HG03354 (cell line): ENCODE measurements at regions not wholly inside any gene's neighbourhood (a gene's known extent, or its start where the extent isn't known, plus 50 kb on each side); places are given as distances from the start of the nearest gene placed in this dataset.

ENCODE experiments used
- ATAC-seq: cut with Tn5 transposase; IDR thresholded peaks from one replicate; pipeline ENCODE4 v1.9.1; 2021; ENCODE audit warnings: mild to moderate bottlenecking; ENCODE audit not compliant: unreplicated experiment, poor library complexity, severe bottlenecking

GRCh38 chr3:8224941-8225340 is 276.7 kb upstream of the LMCD1 start:
- no peak for ATAC-seq

GRCh38 chr3:8233938-8234337 is 267.7 kb upstream of the LMCD1 start:
- ATAC-seq = no peak

GRCh38 chr3:8236264-8236663 is 265.4 kb upstream of the LMCD1 start:
- no peak for ATAC-seq

GRCh38 chr3:8237893-8238292 is 263.7 kb upstream of the LMCD1 start:
- no peak for ATAC-seq

- ATAC-seq = no peak
Measured at GRCh38 chr3:8238432-8238831, 263.2 kb upstream of the LMCD1 start.

GRCh38 chr3:8239095-8239494 is 262.5 kb upstream of the LMCD1 start:
- no peak for ATAC-seq

GRCh38 chr3:8239718-8240695 is 261.6 kb upstream of the LMCD1 start:
- peak; percentile 98 for ATAC-seq

GRCh38 chr3:8246070-8246469 is 255.6 kb upstream of the LMCD1 start:
- ATAC-seq = no peak

- no peak for ATAC-seq
Measured at GRCh38 chr3:8253201-8253600, 248.4 kb upstream of the LMCD1 start.

- no peak for ATAC-seq
Measured at GRCh38 chr3:8254489-8254888, 247.1 kb upstream of the LMCD1 start.

- ATAC-seq = no peak
Measured at GRCh38 chr3:8255725-8256124, 245.9 kb upstream of the LMCD1 start.

GRCh38 chr3:8256441-8257071 is 245.1 kb upstream of the LMCD1 start:
- ATAC-seq = no peak

GRCh38 chr3:8261018-8261417 is 240.6 kb upstream of the LMCD1 start:
- ATAC-seq = no peak

GRCh38 chr3:8266730-8267131 is 234.9 kb upstream of the LMCD1 start:
- ATAC-seq = no peak

- no peak for ATAC-seq
Measured at GRCh38 chr3:8273479-8273878, 228.1 kb upstream of the LMCD1 start.

GRCh38 chr3:8276056-8276455 is 225.6 kb upstream of the LMCD1 start:
- no peak for ATAC-seq

- no peak for ATAC-seq
Measured at GRCh38 chr3:8276506-8276905, 225.1 kb upstream of the LMCD1 start.

- ATAC-seq = no peak
Measured at GRCh38 chr3:8278448-8278847, 223.2 kb upstream of the LMCD1 start.

GRCh38 chr3:8279476-8279875 is 222.1 kb upstream of the LMCD1 start:
- ATAC-seq = no peak

- no peak for ATAC-seq
Measured at GRCh38 chr3:8279886-8280550, 221.6 kb upstream of the LMCD1 start.
